ENCODE measurements at regions not wholly inside any gene's neighbourhood (a gene's known extent, or its start where the extent isn't known, plus 50 kb on each side); places are given as distances from the start of the nearest gene placed in this dataset.

DNA sequence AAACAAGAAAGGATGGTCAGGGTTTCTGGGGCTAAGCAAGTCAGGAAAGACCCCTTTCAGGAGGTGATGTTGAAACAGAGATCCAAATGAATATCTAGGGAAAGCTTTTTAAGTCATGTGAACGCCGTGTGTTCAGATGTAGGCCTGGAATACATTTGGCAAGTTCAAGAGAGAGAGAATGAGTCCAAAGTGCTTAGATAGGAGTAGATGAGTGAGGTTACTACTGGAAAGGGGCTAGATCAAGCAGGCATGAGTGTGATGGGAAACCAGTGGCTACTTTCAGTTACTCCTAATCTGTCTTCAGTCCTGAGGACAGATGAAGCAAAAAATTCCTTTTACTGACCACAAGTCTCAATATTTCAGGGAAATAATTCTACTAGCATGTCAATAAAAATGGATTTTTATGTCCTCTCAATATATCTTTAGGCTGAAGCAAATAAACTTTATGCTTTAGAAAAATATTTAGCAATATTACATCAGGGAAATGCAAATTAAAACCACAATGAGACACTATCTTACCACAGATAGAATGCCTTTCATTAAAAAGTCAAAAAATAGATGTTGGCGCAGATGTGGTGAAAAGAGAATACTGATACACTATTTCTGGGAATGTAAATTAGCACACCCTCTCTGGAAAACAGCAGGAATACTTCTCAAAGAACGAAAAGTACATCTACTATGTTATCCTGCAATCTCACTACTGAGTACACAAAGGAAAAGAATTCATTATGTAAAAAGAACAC lies 1085.0 kb upstream of the TENM4 start:
- FAIRE-seq: no peak
- RAD21 ChIA-PET (ENCODE audit: unreplicated experiment): no interaction called here

More for the DNA sequence above, 1085.0 kb upstream of the TENM4 start:
- Histone ChIP-seq H3K27me3 (replicated peaks in 1 of 2; ENCODE audit: control insufficient read depth in 2 of 2, insufficient read depth in 2 of 2, low read length in 1 of 2) (no peaks in the 10 kb centered on the region), H2AFZ (ENCODE audit: control insufficient read depth, low read depth, low read length) (no peak overlapping the region), H3K4me1 (ENCODE audit: control insufficient read depth, insufficient read depth, low read length) (no peaks in the 10 kb centered on the region), H3K79me2 (ENCODE audit: control insufficient read depth, insufficient read depth, low read length) (no peaks in the 10 kb centered on the region), H4K20me1 (ENCODE audit: control insufficient read depth, insufficient read depth) (no peaks in the 10 kb centered on the region), H3K4me2 (ENCODE audit: control insufficient read depth, insufficient read depth) (no peak overlapping the region), H3K9me3 (replicated peaks; ENCODE audit: control insufficient read depth, insufficient read depth, low read length) (no peaks in the 10 kb centered on the region), H3K9ac (ENCODE audit: control insufficient read depth, insufficient read depth, low read length) (no peak overlapping the region), H3K27ac (ENCODE audit: control insufficient read depth, insufficient read depth) (no peak overlapping the region), H3K4me3 (no peak overlapping the region), H3K36me3 (ENCODE audit: control insufficient read depth in 2 of 2, insufficient read depth in 2 of 2, low read length in 1 of 2) (no peaks in the 10 kb centered on the region)
- DNase-seq (ENCODE audit: low read depth, low spot score) (no peak), ATAC-seq (no peak)
- BruUV-seq (replicated peaks): no TSS peak
- POLR2A ChIA-PET: no interaction called here
- SMC1A ChIA-PET (ENCODE audit: uncharacterized antibody, unreplicated experiment): no interaction called here
- CTCF ChIA-PET: no interaction called here
- in situ Hi-C loops (cut with MboI): no loop called here
- intact Hi-C loops (cut with micrococcal nuclease; ENCODE audit: unreplicated experiment): no loop called here
- 25% methylated on average over 4 of the region's 4 CpGs for WGBS (ENCODE audit: insufficient coverage, insufficient replicate concordance, low lambda C conversion rate, missing lambda C conversion rate)
- no peak for TF ChIP-seq CHD4 (IDR thresholded peaks at IDR 0.05)
- TF ChIP-seq STAT3 (IDR thresholded peaks at IDR 0.05; ENCODE audit: low read depth, low read length): no peak
- TF ChIP-seq PBX3 (IDR thresholded peaks at IDR 0.05; ENCODE audit: insufficient replicate concordance, low read depth, low read length): no peak
- TF ChIP-seq POU2F2 (IDR thresholded peaks at IDR 0.05; ENCODE audit: borderline replicate concordance, low read depth, low read length): no peak
- no peak for TF ChIP-seq SUZ12 (IDR thresholded peaks at IDR 0.05; ENCODE audit: unreplicated experiment)
- no peak for TF ChIP-seq KDM1A (IDR thresholded peaks at IDR 0.05; ENCODE audit: borderline replicate concordance)
- no peak for TF ChIP-seq DPF2 (IDR thresholded peaks at IDR 0.05)
- no peak for TF ChIP-seq ESRRA (IDR thresholded peaks at IDR 0.05; ENCODE audit: low read length)
- TF ChIP-seq MTA2 (IDR thresholded peaks at IDR 0.05; ENCODE audit: low read depth): no peak
- no peak for TF ChIP-seq EP300 (IDR thresholded peaks at IDR 0.05; ENCODE audit: borderline replicate concordance in 1 of 2, control insufficient read depth in 1 of 2, low read depth in 2 of 2, low read length in 2 of 2)
- no peak for TF ChIP-seq CBFB (IDR thresholded peaks at IDR 0.05; ENCODE audit: low read depth)
- no peak for TF ChIP-seq IRF3 (IDR thresholded peaks at IDR 0.05)
- TF ChIP-seq, protein P1, sequence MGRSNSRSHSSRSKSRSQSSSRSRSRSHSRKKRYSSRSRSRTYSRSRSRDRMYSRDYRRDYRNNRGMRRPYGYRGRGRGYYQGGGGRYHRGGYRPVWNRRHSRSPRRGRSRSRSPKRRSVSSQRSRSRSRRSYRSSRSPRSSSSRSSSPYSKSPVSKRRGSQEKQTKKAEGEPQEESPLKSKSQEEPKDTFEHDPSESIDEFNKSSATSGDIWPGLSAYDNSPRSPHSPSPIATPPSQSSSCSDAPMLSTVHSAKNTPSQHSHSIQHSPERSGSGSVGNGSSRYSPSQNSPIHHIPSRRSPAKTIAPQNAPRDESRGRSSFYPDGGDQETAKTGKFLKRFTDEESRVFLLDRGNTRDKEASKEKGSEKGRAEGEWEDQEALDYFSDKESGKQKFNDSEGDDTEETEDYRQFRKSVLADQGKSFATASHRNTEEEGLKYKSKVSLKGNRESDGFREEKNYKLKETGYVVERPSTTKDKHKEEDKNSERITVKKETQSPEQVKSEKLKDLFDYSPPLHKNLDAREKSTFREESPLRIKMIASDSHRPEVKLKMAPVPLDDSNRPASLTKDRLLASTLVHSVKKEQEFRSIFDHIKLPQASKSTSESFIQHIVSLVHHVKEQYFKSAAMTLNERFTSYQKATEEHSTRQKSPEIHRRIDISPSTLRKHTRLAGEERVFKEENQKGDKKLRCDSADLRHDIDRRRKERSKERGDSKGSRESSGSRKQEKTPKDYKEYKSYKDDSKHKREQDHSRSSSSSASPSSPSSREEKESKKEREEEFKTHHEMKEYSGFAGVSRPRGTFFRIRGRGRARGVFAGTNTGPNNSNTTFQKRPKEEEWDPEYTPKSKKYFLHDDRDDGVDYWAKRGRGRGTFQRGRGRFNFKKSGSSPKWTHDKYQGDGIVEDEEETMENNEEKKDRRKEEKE (IDR thresholded peaks at IDR 0.05): no peak
- TF ChIP-seq JUND (IDR thresholded peaks at IDR 0.05; ENCODE audit: low read depth, low read length): no peak
- TF ChIP-seq, protein P2, sequence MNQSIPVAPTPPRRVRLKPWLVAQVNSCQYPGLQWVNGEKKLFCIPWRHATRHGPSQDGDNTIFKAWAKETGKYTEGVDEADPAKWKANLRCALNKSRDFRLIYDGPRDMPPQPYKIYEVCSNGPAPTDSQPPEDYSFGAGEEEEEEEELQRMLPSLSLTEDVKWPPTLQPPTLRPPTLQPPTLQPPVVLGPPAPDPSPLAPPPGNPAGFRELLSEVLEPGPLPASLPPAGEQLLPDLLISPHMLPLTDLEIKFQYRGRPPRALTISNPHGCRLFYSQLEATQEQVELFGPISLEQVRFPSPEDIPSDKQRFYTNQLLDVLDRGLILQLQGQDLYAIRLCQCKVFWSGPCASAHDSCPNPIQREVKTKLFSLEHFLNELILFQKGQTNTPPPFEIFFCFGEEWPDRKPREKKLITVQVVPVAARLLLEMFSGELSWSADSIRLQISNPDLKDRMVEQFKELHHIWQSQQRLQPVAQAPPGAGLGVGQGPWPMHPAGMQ (IDR thresholded peaks at IDR 0.05; ENCODE audit: borderline replicate concordance): no peak
